RWPE1 (cell line): ENCODE measurements at regions not wholly inside any gene's neighbourhood (a gene's known extent, or its start where the extent isn't known, plus 50 kb on each side); places are given as distances from the start of the nearest gene placed in this dataset.
"Not testable (repeated sequence)": the region's sequence is repeated elsewhere in the genome, so short reads cannot be mapped to it uniquely, and the experiment has no call there.

ENCODE experiments used
- CTCF ChIA-PET: fragments of 350-600 bp; sonication (Branson Sonifier 250); formaldehyde crosslinking; extraction: SDS; loops from one replicate; lab custom pipeline; 2021; lab: Yijun Ruan, JAX
- POLR2A ChIA-PET: fragments of 400-600 bp; formaldehyde crosslinking; extraction: SDS; loops from one replicate; lab custom pipeline; 2020; ENCODE audit warnings: antibody characterized with exemption; ENCODE audit not compliant: low non-redundant PET; lab: Yijun Ruan, JAX
- DNase-seq: peaks from one replicate; pipeline ENCODE4 v3.0.0; 2012; ENCODE audit warnings: low spot score
- H3K27ac ChIP-seq: fragments of 450-650 bp; 2 replicates; pipeline ENCODE4 v1.5.1; 2017
- CTCF ChIP-seq: fragments of 450-650 bp; conservative IDR thresholded peaks from 2 replicates; pipeline ENCODE4 v1.5.1; 2017; ENCODE audit warnings: low read depth, mild to moderate bottlenecking

DNA sequence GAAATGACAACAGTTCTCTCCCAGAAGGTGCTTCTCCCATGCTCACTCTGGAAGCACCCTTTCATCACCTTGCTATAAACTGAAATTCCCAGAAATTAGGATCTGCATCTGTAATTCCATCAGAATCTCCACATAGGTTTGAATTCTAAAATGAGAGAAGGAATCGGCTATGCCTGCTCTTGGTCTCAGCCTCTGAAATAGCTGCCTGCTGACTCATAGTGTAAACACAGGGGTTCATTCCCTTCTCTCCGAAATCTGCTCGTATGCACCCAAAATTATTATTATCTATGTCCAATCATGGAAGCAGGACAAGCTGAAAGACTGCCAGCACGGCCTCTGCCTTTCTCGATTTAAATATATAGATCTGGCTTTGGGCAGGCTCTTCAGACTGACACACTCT lies 74.6 kb upstream of the TAB2 start:
- H3K27ac ChIP-seq: no peak overlapping the region
- TF ChIP-seq CTCF: no peak
- ChIA-PET CTCF (interaction anchor here (0.6 kb wide), 2 partner anchors 168 to 173 kb away, joined by 3 to 4 read pairs; no protein-coding TSS in a partner anchor), POLR2A (no interaction called here)
- peak; percentile 13 for DNase-seq

GRCh38 chr6:149244105-149244504 lies 73.4 kb upstream of the TAB2 start:
- no peak overlapping the region for H3K27ac ChIP-seq
- CTCF ChIA-PET: no interaction called here
- POLR2A ChIA-PET: no interaction called here
- TF ChIP-seq CTCF: no peak
- DNase-seq: no peak

GRCh38 chr6:149246691-149247384 lies 70.7 kb upstream of the TAB2 start:
- ChIA-PET CTCF (interaction anchor here (0.6 kb wide), 1 partner anchor 182 kb away, joined by 3 read pairs; no protein-coding TSS in a partner anchor), POLR2A (no interaction called here)
- no peak overlapping the region for H3K27ac ChIP-seq
- TF ChIP-seq CTCF: no peak
- DNase-seq: no peak

DNA sequence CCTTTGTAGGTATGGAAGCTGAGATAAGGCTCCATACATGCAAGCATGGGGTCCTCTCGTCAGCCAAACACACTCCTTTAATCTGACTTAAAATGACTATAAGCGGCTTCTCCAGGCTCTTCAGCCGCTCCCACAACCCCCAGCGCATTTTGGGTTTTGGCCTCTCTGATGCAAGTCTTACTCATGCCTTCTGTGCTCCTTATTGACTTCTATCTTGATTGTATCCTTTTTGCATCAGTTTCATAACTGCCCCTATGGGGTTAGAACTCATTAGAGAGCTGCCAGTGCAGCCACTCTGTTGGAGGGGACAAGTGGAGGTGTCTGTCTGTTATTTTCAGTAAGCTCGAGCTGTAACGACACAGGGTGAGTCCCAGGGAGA lies 70.1 kb upstream of the TAB2 start:
- H3K27ac ChIP-seq: no peak overlapping the region
- ChIA-PET CTCF (interaction anchor here (0.6 kb wide), 1 partner anchor 181 kb away, joined by 3 read pairs; no protein-coding TSS in a partner anchor), POLR2A (no interaction called here)
- TF ChIP-seq CTCF: no peak
- DNase-seq: no peak

DNA sequence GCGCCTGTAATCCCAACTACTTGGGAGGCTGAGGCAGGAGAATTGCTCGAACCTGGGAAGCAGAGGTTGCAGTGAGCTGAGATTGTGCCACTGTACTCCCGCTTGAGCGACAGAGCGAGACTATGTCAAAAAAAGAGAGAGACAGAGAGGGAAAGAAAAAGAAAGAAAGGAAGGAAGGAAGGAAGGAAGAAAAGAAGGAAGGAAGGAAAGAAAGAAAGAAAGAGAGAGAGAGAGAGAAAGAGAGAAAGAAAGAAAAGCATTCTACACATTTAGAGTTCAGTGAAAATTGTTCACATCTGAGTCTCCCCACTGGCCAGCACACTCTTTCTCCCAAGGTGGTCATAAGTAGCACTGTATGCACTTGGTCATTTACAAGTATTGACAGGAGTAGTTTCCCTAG lies 69.2 kb upstream of the TAB2 start:
- CTCF ChIA-PET, H3K27ac ChIP-seq, POLR2A ChIA-PET: not testable (repeated sequence)

DNA sequence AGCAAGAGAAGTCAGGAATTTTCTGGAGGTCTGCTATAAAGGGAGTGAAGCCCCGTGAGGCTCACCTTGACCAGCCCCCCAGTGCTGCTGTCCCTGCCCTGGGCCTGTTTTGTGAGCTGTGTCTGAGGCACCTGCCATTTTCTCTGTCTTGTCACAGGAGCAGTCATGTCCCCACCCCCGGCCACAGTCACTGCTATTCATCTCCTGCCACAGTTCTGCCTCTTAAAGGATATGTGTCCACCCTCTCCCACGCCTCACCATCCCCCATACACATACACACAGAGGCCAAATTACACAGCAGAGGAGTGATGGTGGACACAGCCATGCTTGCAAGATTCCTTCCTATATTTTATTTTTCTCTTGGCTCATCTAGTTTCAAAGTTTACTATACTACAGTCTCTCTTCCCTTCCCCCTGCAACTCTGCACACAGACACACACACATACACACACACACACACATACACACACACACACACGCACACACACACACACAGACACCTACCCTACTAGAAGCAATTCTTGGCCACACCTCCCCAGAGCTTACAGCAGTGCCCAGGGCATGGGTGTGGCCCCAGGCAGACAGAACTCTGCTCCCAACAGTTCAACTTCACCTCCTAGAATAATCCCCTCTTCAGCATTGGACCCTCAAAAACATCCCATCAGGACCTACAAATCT lies 68.7 kb upstream of the TAB2 start:
- ChIA-PET CTCF (no interaction called here), POLR2A (no interaction called here)
- DNase-seq: no peak
- no peak overlapping the region for H3K27ac ChIP-seq
- TF ChIP-seq CTCF: no peak

More for the DNA sequence above, 69.2 kb upstream of the TAB2 start:
- DNase-seq: not testable (repeated sequence)
